Ovary (tissue), 3 donors: ENCODE measurements at regions not wholly inside any gene's neighbourhood (a gene's known extent, or its start where the extent isn't known, plus 50 kb on each side); places are given as distances from the start of the nearest gene placed in this dataset.

Experiments
- CTCF ChIP-seq, 3 donors: fragments of 450-650 bp in 2 of 3; fragments of 200-600 bp in 1 of 3; IDR thresholded peaks; one replicate each; pipeline versions ENCODE4 v1.5.1 to v1.8.0; 2016 to 2022; ENCODE audit warnings: antibody characterized with exemption in 3 of 3, mild to moderate bottlenecking in 1 of 3
- EP300 ChIP-seq: sonication (generic); formaldehyde crosslinking; IDR thresholded peaks from one replicate; pipeline ENCODE4 v1.6.1; 2017; ENCODE audit warnings: antibody characterized with exemption
- POLR2A ChIP-seq: fragments of 450-650 bp; IDR thresholded peaks from one replicate; pipeline ENCODE4 v1.6.1; 2017; ENCODE audit warnings: antibody characterized with exemption, mild to moderate bottlenecking, moderate library complexity
- donor health status: DM: no; HTN: no; CAD: no.

- TF ChIP-seq POLR2A, result no peak
- TF ChIP-seq CTCF (IDR thresholded peaks at IDR 0.05), result no peak
- no peak for TF ChIP-seq EP300
Measured at GRCh38 chr6:44034931-44035345, 92.3 kb downstream of the MRPL14 start.
